Osteoblast (primary cell): ENCODE measurements at regions not wholly inside any gene's neighbourhood (a gene's known extent, or its start where the extent isn't known, plus 50 kb on each side); places are given as distances from the start of the nearest gene placed in this dataset.

Experiments used
- DNase-seq: peaks from one replicate; pipeline ENCODE4 v3.0.0; 2011; ENCODE audit warnings: low spot score, mixed read lengths; ENCODE audit not compliant: insufficient read length; ENCODE audit errors: missing footprints
- H2AFZ ChIP-seq: 2 replicates; pipeline ENCODE4 v1.6.0; 2011; ENCODE audit warnings: mild to moderate bottlenecking, low read length
- H3K27ac ChIP-seq: 2 replicates; pipeline ENCODE4 v1.5.1; 2011; ENCODE audit warnings: mild to moderate bottlenecking, low read depth, low read length, moderate library complexity
- H3K27me3 ChIP-seq: 2 replicates; pipeline ENCODE4 v1.6.0; 2012; ENCODE audit warnings: mild to moderate bottlenecking, control low read depth, inconsistent platforms, low read length, moderate library complexity; ENCODE audit not compliant: insufficient read depth
- H3K36me3 ChIP-seq: 2 replicates; pipeline ENCODE4 v1.5.1; 2011; ENCODE audit warnings: mild to moderate bottlenecking, low read length, control low read depth, moderate library complexity; ENCODE audit not compliant: insufficient read depth
- H3K4me1 ChIP-seq: 2 replicates; pipeline ENCODE4 v1.5.1; 2011; ENCODE audit warnings: mild to moderate bottlenecking, low read length, control low read depth, moderate library complexity; ENCODE audit not compliant: insufficient read depth
- H3K4me2 ChIP-seq: 2 replicates; pipeline ENCODE4 v1.6.0; 2011; ENCODE audit warnings: mild to moderate bottlenecking, low read length; ENCODE audit not compliant: insufficient read depth
- H3K4me3 ChIP-seq: fragments of 200-600 bp; sonication (generic); 3 replicates; pipeline ENCODE4 v1.5.1; 2012; ENCODE audit warnings: mild to moderate bottlenecking, low read length, inconsistent platforms; ENCODE audit not compliant: insufficient read depth
- H3K79me2 ChIP-seq: 2 replicates; pipeline ENCODE4 v1.6.0; 2012; ENCODE audit warnings: mild to moderate bottlenecking, low read length, control low read depth, inconsistent platforms; ENCODE audit not compliant: insufficient read depth
- H3K9me3 ChIP-seq: 2 replicates; pipeline ENCODE4 v1.5.1; 2011; ENCODE audit warnings: low read depth, low read length, control low read depth
- H4K20me1 ChIP-seq: 2 replicates; pipeline ENCODE4 v1.6.0; 2012; ENCODE audit warnings: mild to moderate bottlenecking, low read length, control low read depth; ENCODE audit not compliant: insufficient read depth
- CTCF ChIP-seq: IDR thresholded peaks from 2 replicates; pipeline ENCODE4 v1.5.1; 2011; ENCODE audit warnings: mild to moderate bottlenecking, low read depth, low read length, moderate library complexity; ENCODE audit errors: extremely low read depth

- Histone ChIP-seq H3K27ac (no peak overlapping the region), H3K4me2 (no peak overlapping the region), H3K79me2 (no peaks in the 10 kb centered on the region), H2AFZ (no peak overlapping the region), H3K36me3 (no peaks in the 10 kb centered on the region), H3K4me3 (no peak overlapping the region), H3K4me1 (no peaks in the 10 kb centered on the region), H3K27me3 (no peaks in the 10 kb centered on the region), H3K9me3 (no peaks in the 10 kb centered on the region), H4K20me1 (no peaks in the 10 kb centered on the region)
- no peak for TF ChIP-seq CTCF
- no peak for DNase-seq
Observed at GRCh38 chrX:3181846-3182245, 140.6 kb downstream of the ARSF start.

GRCh38 chrX:3178329-3178728 lies 137.1 kb downstream of the ARSF start:
- no peaks in the 10 kb centered on the region for H3K27me3 ChIP-seq
- no peak for TF ChIP-seq CTCF
- H3K36me3 ChIP-seq = no peaks in the 10 kb centered on the region
- no peaks in the 10 kb centered on the region for H3K4me1 ChIP-seq
- no peak overlapping the region for H3K27ac ChIP-seq
- no peaks in the 10 kb centered on the region for H4K20me1 ChIP-seq
- H3K4me3 ChIP-seq = no peak overlapping the region
- H3K9me3 ChIP-seq = no peaks in the 10 kb centered on the region
- H2AFZ ChIP-seq = no peak overlapping the region
- no peaks in the 10 kb centered on the region for H3K79me2 ChIP-seq
- no peak overlapping the region for H3K4me2 ChIP-seq
- DNase-seq = no peak

- no peaks in the 10 kb centered on the region for H3K9me3 ChIP-seq
- no peak for TF ChIP-seq CTCF
- no peak overlapping the region for H2AFZ ChIP-seq
- H3K4me2 ChIP-seq = no peak overlapping the region
- no peak for DNase-seq
- no peaks in the 10 kb centered on the region for H3K79me2 ChIP-seq
- no peaks in the 10 kb centered on the region for H3K4me1 ChIP-seq
- no peak overlapping the region for H3K4me3 ChIP-seq
- no peaks in the 10 kb centered on the region for H4K20me1 ChIP-seq
- H3K27ac ChIP-seq = no peak overlapping the region
- H3K36me3 ChIP-seq = no peaks in the 10 kb centered on the region
- no peaks in the 10 kb centered on the region for H3K27me3 ChIP-seq
Observed at GRCh38 chrX:3177851-3178250, 136.6 kb downstream of the ARSF start.

GRCh38 chrX:3176439-3176820 lies 135.2 kb downstream of the ARSF start:
- no peak for DNase-seq
- H4K20me1 ChIP-seq = no peaks in the 10 kb centered on the region
- H3K36me3 ChIP-seq = no peaks in the 10 kb centered on the region
- peak overlapping the region; percentile 79 for H2AFZ ChIP-seq
- no peaks in the 10 kb centered on the region for H3K9me3 ChIP-seq
- no peaks in the 10 kb centered on the region for H3K4me1 ChIP-seq
- peak overlapping the region; percentile 54 for H3K4me3 ChIP-seq
- TF ChIP-seq CTCF = no peak
- H3K27me3 ChIP-seq = no peaks in the 10 kb centered on the region
- H3K27ac ChIP-seq = peak overlapping the region; percentile 66
- no peaks in the 10 kb centered on the region for H3K79me2 ChIP-seq
- H3K4me2 ChIP-seq = peak overlapping the region; percentile 67
